ENCODE measurements at regions not wholly inside any gene's neighbourhood (a gene's known extent, or its start where the extent isn't known, plus 50 kb on each side); places are given as distances from the start of the nearest gene placed in this dataset.

DNA sequence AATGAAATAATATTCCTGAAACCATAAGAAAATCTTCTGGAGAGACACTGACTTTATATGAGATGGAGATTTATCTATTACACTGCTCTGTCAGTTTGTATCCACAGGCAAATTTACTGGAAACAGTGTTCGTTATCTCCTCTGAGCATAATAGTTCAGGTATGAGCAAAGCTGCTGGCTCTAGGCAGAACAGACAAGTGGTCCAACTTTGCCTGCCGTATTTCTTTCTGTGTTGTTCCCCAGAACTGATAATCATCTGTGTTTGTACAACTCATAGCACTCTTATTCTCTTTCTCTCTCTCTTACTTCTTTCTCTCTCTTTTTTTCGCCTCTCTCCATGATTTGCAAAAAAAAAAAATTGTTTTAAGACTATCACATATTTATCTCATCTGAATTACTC, 623.8 kb upstream of the CHORDC1 start:
- TF ChIP-seq TAF1 (IDR thresholded peaks at IDR 0.05; ENCODE audit: borderline replicate concordance, insufficient read depth, low read length) (no peak), POLR2AphosphoS5 (IDR thresholded peaks at IDR 0.05; ENCODE audit: low read depth, low read length) (no peak), SIN3A (IDR thresholded peaks at IDR 0.05; ENCODE audit: borderline replicate concordance, insufficient read depth, low read length) (no peak)
- TF ChIP-seq, protein P1, sequence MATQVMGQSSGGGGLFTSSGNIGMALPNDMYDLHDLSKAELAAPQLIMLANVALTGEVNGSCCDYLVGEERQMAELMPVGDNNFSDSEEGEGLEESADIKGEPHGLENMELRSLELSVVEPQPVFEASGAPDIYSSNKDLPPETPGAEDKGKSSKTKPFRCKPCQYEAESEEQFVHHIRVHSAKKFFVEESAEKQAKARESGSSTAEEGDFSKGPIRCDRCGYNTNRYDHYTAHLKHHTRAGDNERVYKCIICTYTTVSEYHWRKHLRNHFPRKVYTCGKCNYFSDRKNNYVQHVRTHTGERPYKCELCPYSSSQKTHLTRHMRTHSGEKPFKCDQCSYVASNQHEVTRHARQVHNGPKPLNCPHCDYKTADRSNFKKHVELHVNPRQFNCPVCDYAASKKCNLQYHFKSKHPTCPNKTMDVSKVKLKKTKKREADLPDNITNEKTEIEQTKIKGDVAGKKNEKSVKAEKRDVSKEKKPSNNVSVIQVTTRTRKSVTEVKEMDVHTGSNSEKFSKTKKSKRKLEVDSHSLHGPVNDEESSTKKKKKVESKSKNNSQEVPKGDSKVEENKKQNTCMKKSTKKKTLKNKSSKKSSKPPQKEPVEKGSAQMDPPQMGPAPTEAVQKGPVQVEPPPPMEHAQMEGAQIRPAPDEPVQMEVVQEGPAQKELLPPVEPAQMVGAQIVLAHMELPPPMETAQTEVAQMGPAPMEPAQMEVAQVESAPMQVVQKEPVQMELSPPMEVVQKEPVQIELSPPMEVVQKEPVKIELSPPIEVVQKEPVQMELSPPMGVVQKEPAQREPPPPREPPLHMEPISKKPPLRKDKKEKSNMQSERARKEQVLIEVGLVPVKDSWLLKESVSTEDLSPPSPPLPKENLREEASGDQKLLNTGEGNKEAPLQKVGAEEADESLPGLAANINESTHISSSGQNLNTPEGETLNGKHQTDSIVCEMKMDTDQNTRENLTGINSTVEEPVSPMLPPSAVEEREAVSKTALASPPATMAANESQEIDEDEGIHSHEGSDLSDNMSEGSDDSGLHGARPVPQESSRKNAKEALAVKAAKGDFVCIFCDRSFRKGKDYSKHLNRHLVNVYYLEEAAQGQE (IDR thresholded peaks at IDR 0.05; ENCODE audit: insufficient read depth in 1 of 2, low read depth in 2 of 2, low read length in 2 of 2) = no peak
